Liver (tissue), 3 donors: ENCODE measurements at regions not wholly inside any gene's neighbourhood (a gene's known extent, or its start where the extent isn't known, plus 50 kb on each side); places are given as distances from the start of the nearest gene placed in this dataset.

Experiments
- CTCF ChIP-seq: fragments of 150-350 bp; IDR thresholded peaks from 2 replicates; pipeline ENCODE4 v1.5.1; 2017; ENCODE audit warnings: improper control_type of control experiment, low read depth, low read length; ENCODE audit not compliant: missing input control
- EGR1 ChIP-seq, 2 donors: IDR thresholded peaks; 2 replicates each; pipeline ENCODE4 v1.6.1; 2016 to 2018; ENCODE audit warnings: antibody characterized with exemption in 2 of 2, low read depth in 2 of 2
- GABPA ChIP-seq, 2 donors: IDR thresholded peaks in 1 of 2; conservative IDR thresholded peaks in 1 of 2; 2 replicates each; pipeline ENCODE4 v1.6.1; 2016; ENCODE audit warnings: antibody characterized with exemption in 2 of 2, mild to moderate bottlenecking in 1 of 2, moderate library complexity in 1 of 2
- HNF4G ChIP-seq: IDR thresholded peaks from 2 replicates; pipeline ENCODE4 v1.6.1; 2016; ENCODE audit warnings: antibody characterized with exemption
- JUND ChIP-seq, 2 donors: IDR thresholded peaks; 2 replicates each; pipeline ENCODE4 v1.6.1; 2016; ENCODE audit warnings: antibody characterized with exemption in 2 of 2
- RAD21 ChIP-seq, 2 donors: IDR thresholded peaks; 2 replicates each; pipeline ENCODE4 v1.6.1; 2016; ENCODE audit warnings: antibody characterized with exemption in 2 of 2, mild to moderate bottlenecking in 2 of 2
- RXRA ChIP-seq, 2 donors: IDR thresholded peaks; 2 replicates each; pipeline ENCODE4 v1.6.1; 2017 to 2018; ENCODE audit warnings: antibody characterized with exemption in 2 of 2, mild to moderate bottlenecking in 1 of 2
- TAF1 ChIP-seq: conservative IDR thresholded peaks from 2 replicates; pipeline ENCODE4 v1.6.1; 2016; ENCODE audit warnings: antibody characterized with exemption, mild to moderate bottlenecking
- TF ChIP-seq, protein P1 (sequence below): IDR thresholded peaks from 2 replicates; pipeline ENCODE4 v1.6.1; 2016; ENCODE audit warnings: antibody characterized with exemption
- TF ChIP-seq, protein P2 (sequence below): IDR thresholded peaks from 2 replicates; pipeline ENCODE4 v1.6.1; 2016; ENCODE audit warnings: antibody characterized with exemption
- donor health status: healthy.
- donor health status: healthy.

DNA sequence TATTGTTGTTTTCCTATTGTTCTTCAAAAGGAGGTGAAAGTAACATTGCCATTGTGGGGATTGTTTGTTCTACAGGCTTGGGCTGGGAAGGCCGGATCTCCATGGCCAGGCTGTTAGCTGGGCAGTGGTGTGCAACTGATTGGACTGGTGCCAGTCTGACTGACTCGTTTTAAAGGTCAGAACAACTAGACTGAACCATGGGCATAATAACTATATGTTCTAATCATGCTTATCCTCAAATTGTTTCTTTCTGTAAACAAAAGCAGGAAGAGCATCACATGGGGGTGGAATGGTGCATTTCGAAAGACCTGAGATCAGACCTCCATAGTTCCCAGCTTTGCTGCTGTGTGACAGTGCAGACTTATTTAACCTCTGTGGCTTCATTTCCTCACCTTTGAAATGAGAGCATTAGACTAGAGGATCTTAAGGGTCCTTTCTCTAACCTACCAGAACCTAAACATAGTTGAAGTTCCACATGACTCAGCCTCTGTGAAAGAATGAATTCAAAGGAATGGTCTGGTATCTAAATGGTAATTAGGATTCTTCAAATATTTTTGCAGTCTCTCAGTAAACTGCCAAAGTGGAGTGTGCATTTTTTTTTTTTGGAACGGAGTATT, 66.7 kb upstream of the PGRMC2 start:
- TF ChIP-seq EGR1 (IDR thresholded peaks at IDR 0.05; ENCODE audit: low read depth in 2 of 2) (no peak), CTCF (no peak), JUND (IDR thresholded peaks at IDR 0.05) (no peak), RXRA (IDR thresholded peaks at IDR 0.05) (peak; percentile 31 to 54), GABPA (IDR thresholded peaks at IDR 0.05 in 1 of 2, conservative IDR thresholded peaks at IDR 0.05 in 1 of 2) (no peak), TAF1 (no peak), RAD21 (IDR thresholded peaks at IDR 0.05) (peak in 1 of 2 donors; percentile 44), HNF4G (no peak)
- TF ChIP-seq, protein P1, sequence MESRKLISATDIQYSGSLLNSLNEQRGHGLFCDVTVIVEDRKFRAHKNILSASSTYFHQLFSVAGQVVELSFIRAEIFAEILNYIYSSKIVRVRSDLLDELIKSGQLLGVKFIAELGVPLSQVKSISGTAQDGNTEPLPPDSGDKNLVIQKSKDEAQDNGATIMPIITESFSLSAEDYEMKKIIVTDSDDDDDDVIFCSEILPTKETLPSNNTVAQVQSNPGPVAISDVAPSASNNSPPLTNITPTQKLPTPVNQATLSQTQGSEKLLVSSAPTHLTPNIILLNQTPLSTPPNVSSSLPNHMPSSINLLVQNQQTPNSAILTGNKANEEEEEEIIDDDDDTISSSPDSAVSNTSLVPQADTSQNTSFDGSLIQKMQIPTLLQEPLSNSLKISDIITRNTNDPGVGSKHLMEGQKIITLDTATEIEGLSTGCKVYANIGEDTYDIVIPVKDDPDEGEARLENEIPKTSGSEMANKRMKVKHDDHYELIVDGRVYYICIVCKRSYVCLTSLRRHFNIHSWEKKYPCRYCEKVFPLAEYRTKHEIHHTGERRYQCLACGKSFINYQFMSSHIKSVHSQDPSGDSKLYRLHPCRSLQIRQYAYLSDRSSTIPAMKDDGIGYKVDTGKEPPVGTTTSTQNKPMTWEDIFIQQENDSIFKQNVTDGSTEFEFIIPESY = no peak
- TF ChIP-seq, protein P2, sequence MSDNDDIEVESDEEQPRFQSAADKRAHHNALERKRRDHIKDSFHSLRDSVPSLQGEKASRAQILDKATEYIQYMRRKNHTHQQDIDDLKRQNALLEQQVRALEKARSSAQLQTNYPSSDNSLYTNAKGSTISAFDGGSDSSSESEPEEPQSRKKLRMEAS = no peak
